GM18861 (cell line): ENCODE measurements at regions not wholly inside any gene's neighbourhood (a gene's known extent, or its start where the extent isn't known, plus 50 kb on each side); places are given as distances from the start of the nearest gene placed in this dataset.

Experiments used
- ATAC-seq: cut with Tn5 transposase; IDR thresholded peaks from one replicate; pipeline ENCODE4 v1.9.1; 2021; ENCODE audit not compliant: unreplicated experiment

DNA sequence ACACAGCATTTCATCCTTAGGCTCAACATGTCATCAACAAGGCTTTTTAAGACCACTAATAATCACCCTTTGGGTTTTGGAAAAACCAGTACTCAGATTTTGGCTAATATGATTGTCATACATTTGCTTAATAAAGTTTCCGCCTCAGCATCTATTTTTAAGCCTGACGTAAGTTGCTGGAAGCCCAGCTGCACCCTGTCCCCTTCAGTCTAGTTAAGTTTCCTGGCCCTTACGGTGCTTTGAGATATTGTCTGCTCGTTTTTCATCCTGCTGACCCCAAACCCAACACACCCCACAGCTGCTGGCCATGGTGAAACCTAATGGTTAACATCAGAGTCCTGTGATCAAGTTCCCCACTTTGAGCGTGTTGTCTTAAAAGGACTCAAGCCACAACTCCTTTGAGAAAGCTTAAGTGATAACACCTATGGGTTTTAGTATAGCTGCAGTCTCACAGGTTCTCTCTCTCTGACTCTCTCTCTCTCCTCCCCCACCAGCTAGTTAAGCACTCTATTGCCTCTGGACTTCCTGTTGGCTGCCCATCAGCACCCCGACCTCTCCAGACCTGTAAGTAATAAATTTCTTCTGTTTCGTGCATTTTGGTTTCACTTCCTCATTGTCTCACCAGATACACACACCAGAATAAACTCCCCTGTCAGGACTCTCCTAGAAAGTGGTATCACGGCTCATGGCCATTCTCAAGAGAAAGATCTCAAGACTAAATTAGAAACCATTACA is 802.0 kb downstream of the C6orf118 start:
- peak; percentile 73 for ATAC-seq

DNA sequence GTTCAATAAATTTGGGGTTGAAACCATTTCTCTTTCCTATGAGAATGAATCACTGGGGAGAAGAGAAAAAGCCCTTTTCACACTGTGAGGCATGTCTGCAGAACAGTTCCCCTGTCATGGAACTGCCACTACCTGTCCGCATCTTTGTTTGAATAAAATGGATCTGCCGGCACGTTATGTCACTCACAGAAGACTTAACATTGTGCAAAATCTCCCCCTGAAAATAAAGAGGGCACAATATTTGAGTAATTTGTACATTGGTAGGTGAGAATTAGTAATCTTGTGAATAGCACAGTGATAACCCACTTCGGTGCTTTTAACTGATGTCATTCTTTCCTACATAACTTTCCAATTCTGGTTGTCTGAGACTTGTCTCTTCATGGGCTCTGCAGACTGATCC is 804.0 kb downstream of the C6orf118 start:
- ATAC-seq = no peak

DNA sequence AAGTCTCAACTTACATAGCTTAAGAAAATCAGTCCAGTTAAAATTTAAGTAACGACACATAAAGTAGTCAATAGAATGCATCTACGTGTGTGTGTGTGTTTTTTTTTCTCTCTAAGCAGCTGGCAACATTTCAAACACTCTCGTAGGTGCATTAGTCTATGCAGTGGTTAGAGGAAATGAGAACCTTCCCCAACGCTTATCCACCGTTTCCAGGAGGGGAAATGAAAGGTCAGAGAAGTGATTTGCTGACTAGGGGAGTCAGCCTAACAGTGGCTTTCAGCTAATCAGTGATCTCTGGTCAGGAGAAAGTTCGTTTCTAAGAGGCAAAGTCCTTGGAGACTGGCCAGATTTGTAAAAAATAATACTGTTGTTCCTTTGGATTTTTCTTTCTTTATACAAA is 806.6 kb downstream of the C6orf118 start:
- ATAC-seq = no peak

DNA sequence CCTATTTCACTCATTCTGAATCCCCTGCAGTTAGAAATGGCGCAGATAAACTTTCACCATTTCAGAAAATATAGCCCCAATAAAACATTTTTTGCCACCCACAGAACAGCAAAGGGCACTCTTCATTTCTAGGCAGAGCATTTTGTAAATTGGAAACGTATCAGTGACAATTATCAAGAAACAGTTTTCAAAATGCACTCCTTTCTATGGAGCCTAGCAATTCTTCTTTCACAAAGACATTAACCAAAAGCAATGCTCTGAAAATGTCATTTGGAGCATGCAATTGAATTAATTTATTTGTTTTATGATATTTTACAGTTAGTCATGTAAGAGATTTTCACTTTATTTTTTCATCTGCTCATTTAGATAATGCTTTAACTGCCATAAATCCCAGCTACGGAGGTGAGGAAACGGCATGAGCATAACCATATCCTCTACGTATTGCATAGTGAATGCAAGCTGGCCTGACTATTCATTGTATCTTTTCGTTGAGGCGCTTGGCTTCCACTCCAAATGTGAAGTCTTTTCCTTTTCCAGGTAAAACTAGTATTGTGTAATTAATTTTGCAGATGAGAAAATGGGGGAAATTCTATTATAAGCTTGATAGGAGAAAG is 813.4 kb downstream of the C6orf118 start:
- no peak for ATAC-seq

DNA sequence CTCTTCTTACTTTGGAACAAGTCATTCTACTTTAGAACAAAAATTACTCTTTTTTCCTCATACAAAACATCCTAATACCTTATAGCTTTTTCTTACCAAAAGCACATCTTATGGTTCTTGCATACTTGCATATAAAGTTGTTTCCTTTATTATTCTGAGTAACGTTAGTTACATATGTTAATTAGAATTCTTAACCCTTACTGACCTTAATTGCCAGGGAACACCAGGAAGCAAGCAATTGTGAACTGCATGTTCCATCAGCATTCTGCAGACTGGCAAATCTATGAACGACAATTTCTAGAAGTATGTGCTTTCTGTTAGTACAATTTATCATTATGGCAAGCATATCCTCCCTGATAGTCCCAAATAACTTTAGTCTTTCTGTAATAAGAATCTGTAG is 831.0 kb downstream of the C6orf118 start:
- ATAC-seq = no peak

DNA sequence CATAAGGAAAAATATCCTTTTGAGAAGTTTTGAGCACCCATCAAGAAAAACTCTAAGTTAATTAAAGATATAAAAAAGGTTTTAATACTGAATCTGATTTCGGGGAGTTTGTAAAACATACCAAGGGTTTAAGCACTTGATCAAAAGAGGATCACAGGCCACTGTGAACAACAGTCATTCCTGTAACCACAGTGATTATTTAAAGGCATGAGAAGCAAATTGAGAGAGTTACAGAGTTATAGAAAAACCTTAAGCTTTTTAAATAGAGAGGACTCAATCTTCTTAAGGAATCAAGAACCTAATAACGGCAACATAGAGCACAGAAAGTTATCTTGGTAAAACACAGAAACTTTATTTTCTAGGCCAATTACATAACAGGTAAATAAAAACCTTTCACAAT is 831.6 kb downstream of the C6orf118 start:
- no peak for ATAC-seq

DNA sequence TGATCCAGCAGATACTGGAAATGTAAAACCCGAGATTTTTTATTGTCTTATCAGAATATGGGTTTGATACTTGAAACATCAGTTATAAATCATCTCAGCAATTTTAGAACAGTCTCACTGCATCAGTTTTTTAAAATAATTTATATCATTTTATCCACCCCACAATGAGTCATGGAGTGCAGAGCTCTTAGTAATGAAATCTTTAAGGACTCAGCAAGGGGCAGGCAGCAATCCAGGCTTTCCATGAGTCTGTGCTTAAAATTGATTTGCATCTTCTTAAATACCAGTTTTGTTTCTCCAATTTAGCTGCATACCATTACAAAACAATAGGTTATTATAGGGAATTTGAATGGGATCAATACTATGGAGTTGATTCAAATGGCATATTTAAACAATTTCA is 832.3 kb downstream of the C6orf118 start:
- ATAC-seq = no peak

DNA sequence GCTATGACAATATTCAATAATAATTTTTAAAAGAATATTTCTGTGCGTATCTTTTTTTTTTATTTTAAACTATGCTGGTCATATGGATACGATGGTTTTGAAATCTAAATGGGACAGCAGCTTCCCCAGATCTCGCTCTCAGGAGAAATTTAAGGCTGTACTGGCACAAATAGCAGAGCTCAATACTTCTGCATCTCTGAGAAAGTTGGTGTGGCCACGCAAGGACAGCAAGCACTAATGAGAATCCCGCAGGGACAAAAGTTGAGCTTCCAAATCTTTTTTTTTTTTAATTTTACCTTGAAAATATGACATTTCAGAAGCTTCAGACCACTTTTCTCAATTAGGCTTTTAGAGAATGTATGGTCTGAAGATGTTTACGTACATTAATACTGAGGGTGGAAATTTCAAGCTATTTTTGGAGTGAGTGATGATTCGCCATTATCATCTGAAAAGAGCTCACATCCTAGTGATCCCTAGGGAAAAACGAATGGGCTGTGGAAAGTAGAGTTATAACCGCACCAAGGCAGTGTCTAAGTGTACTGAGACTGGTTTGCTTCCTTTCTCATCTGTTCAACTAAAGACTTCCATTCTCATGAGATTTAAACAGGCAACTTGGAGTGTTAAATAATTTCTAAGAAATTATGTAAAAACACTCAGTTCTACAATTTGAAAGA is 840.0 kb downstream of the C6orf118 start:
- no peak for ATAC-seq

DNA sequence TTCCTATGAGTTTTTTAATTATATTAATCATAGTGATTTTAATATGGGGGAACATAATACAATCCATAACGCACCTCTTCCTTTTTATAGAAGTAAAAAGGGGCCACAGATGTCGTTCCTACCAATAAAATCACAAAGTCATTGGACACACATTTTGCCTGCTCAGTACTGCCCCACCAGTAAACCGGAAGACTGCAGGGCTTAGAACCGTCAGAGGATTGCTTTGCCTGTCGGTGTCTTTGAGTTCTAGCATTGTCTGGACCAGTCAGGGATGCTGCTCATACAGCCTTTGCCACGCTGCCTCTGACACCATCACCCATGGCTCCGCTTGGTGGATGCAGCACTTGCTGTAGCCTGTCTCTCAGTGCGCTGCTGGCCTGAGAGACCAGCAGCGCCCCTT is 853.6 kb downstream of the C6orf118 start:
- ATAC-seq = no peak

DNA sequence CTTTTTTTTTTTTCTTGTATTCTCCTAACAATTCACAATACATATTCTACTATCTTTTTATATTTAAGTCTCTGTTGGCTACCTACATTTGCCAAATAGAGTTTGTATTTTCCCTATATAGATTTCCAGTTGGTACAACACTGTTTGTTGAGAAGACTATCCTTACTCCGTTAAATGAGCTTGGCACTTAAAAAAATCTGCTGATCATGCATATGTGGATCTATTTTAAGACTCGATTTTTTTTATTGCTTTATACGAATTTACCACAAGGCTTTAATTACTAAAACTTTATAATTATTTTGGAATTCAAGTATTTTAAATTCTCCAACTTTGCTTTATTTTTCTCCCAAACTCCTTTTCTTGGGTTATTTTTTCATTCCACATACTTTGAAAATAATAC is 855.6 kb downstream of the C6orf118 start:
- ATAC-seq = no peak

DNA sequence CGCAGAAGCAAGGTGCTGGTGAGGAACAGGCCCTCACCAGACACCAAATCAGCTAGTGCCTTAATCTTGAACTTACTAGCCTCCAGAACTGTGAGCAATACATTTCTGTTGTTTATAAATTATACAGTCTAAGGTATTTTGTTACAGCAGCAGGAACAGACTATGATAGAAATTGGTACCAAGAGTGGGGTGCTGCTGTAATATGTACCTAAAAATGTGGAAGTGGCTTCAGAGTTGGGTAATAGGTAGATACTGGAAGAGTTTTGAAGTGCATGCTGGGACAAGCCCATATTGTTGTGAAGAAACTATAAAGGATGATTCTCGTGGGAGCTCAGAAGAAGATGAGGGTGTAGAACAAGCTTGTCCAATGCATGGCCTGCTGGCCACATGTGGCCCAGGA is 866.8 kb downstream of the C6orf118 start:
- no peak for ATAC-seq

DNA sequence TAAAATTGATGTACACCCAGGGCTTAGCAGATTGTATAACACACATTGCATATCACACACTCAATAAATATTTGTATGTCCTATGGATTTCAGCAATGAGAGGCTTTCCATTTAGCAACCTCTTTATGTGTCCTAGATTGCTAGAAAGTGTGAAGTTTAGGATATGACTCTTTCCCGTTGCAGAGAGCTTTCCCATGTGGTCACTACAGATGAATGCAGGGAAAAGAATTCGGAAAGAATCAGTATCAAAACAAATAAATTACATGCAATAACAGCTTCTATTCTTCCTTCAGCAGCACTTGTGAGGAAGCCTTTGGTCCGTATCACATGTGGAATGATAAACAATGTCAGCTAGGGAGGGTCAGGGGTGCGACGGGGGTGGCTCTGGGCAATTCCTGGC is 870.1 kb downstream of the C6orf118 start:
- ATAC-seq = no peak

DNA sequence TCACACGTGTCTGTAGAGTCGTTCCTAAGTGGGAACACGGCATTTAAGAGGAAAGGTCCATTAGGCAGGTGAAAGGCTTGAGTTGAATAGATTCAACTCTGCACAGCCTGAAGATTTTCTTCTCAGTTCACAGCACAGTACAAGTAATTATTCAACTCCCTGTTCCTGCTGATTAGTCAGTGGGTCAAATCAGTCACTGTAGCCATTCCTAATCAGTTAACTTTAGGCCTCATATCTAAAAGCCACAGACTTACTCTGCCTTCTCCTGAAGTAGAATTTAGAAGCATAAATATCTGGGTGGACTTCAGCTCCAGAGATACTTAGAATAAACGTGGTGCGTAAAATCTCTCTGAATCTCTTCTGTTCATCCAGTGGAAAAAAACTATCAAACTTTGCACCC is 872.4 kb downstream of the C6orf118 start:
- ATAC-seq = no peak

DNA sequence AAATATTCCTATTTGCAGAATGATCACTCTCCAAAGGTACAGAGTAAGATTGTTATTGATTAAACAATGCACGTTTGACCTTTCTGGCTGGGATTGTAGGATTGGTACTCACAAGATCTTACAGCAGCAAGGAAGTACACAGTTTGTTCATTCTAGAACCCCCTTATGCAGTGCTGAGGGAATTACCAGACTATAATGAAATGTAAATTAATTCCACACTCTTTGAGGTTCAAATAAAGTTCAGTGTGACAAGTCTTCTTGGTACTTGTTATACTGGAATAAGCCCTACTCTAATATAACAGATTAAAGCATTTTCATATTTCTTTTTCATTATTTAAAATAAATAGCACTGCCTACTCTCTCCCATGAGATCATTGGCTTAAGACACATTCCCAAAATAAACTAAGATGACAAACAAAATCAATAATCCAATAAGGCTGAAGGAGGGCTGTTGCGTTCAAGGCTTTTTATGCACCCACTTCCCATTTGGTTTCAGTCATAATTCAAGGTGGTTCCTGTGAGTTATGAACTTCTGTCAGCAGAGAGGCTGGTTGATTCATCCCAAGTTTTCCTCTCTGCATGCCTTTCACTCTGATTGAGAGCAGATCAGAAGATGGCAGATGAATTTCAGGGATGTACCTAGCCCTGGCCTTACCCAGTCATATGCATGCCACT is 881.5 kb downstream of the C6orf118 start:
- ATAC-seq = no peak

DNA sequence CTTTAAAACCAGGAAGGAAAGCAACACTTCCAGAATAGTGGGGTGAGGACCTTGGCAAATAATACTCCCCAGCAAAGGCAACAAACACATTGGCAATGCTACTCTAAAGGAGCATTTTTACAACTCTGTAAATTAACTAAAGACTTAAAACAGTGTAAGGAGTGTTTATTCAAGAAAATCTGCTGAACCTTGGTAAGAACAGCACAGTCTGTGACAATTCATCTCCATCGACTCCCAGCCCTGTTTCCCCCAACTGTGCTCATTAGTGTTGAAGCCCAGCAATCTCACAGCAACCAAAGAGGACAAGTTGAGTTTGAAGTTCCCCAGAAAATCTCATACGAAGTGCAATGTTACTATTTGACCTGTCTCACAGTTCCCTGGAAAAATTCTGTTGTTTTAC is 884.9 kb downstream of the C6orf118 start:
- no peak for ATAC-seq

DNA sequence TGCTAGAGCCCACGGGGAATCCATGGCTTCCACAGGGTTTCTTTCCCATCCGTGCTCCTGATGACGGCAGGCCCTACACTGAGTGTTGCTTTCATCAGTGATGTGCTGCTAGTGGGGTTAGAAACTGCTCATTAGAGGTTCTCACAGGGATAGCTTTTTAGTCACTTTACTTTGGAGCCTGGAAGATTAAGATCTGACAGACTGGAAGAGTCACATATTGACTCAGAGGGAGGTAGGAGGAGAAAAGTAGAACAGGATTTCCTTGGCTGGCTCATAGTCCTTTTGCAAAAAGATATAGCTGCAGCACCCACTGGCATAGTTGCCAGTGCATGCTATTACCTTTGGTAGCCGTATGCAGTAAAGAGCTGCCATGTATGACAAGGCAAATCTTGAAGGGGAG is 890.3 kb downstream of the C6orf118 start:
- ATAC-seq = no peak

DNA sequence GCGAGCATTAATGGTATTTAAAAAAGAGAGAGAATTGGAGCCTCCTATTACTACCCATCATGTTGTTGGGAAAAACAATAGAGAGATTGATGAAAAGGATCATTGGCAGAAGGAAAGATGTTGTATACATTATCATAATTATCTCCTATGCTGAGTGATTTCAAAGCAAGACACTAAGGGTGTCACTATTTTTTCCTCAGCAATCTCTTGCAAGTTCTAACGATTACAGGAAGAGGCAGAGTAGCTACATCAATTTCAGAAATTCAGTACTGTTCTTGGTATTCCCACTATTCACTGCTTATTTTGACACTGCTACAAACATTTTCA is 891.2 kb downstream of the C6orf118 start:
- ATAC-seq = no peak

DNA sequence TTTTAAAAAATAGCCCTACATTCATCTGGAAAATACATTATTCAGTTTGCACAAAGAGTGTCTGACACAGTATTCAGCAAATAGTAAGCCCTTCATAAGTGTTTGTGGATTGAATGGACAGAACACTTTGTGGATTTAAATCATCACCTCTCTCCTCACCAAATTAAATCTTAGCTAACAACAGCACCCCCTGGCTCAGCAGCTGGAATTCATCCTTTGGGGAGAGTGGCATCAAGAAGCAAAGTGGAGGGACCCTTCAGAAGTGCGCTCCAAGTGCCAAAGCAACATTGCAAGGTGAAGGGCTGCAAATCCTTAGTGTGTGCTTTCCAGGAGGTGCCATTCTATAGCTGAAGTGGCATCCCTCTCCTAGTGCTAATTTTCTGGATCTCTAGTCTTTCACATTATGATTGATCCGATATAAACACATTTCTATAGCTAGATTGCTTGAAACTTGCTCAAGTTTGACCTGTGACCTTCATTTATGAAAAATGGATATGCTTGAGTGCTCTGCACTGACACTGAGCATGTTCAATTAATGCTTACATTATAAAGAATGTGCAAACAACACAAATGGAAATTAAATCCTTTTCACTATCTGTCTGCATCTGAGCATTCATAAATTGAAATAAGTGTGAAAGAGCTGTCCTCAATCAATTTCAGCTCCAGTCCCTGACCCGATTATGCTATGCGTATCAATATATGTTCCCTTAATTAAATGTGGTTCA is 891.7 kb downstream of the C6orf118 start:
- no peak for ATAC-seq

DNA sequence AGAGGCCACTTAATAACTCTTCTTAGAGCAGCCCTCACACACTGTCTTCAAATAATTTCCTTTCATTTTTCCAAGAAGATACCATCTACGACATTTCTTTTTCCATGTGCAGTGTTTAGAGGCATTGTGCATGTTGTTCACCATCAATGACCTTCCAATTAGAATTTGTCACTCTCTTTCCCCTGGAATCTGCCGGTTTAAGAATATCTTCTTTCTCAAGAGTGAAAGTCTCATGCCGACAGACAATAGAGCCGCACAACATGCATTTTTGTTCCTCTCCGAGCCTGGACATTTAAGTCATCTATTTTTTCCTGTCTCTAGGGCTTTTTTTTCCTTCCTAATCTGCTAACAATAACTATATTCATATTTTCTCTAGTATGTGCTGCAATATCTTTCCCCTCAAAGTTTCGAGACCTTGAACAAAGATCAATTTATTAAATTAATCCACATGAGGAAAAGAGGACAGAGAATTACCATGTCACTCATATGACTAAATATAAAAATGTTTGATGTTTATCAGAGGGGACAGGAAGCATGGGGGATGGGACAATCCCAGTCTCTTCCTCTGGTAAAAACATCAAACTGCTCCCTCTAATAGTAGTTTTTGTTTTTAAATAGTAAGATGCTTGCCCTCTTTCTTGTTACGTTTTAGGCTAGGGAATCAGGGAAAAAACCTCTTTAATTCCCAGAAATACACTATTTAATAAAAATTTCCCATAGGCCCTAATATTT is 893.4 kb downstream of the C6orf118 start:
- no peak for ATAC-seq

DNA sequence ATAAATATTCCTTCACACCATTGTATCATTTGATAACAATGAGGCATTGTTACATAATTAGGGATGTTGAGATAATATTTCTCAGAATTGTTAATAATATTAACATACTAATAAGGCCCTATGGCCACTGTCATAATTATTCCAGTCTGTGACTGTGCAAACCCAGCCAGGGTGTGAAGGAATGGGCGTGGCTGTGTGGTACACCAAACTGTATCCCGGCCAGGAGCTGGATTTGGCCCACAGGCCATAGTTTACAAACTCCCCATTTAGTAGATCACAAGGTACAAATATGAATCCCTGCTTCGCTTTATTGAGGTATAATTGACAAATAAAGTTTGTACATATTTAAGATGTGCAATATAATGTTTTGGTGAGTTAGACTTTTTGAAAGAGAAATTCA is 894.7 kb downstream of the C6orf118 start:
- no peak for ATAC-seq

DNA sequence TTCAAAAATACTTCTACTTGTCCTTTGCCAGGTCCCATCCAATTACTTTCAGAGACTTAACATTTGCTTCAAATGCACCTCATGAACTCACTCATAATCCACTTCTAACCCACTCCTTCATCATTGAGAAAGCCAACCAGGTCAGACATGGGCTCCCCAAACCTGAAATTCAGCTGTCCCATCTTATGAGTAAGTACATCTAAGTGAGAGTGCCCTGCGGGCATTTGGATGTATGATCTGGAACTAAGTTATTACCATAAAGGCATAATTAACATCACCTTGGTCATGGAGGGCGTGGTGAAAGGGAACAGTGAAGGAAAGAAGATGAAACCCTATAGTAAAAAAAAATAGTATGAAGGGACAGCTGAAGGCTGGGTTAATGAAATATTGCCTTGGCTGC is 896.8 kb downstream of the C6orf118 start:
- ATAC-seq = no peak
